GM12878 (cell line): ENCODE measurements at regions not wholly inside any gene's neighbourhood (a gene's known extent, or its start where the extent isn't known, plus 50 kb on each side); places are given as distances from the start of the nearest gene placed in this dataset.

Experiments
- ATAC-seq: fragments of 200-7000 bp; cut with Tn5 transposase; 3 replicates; pipeline ENCODE4 v1.9.1; 2020; ENCODE audit warnings: mild to moderate bottlenecking, moderate library complexity
- BruUV-seq: library from RNA; stranded (reverse); fragments of 400-500 nt; replicated peaks from 2 replicates; lab custom pipeline; 2021; lab: Mats Ljungman, UMichigan
- CTCF ChIA-PET: fragments of 300-600 bp; sonication (Branson Sonifier 250); formaldehyde crosslinking; extraction: SDS; loops from one replicate; lab custom pipeline; 2021; ENCODE audit warnings: inconsistent platforms; lab: Yijun Ruan, JAX
- POLR2A ChIA-PET: fragments of 350-600 bp; formaldehyde crosslinking; extraction: SDS; loops from one replicate; lab custom pipeline; 2021; ENCODE audit warnings: inconsistent platforms; lab: Charles Lee
- RAD21 ChIA-PET: fragments of 300-600 bp; sonication (Branson Sonifier 250); formaldehyde crosslinking; loops from one replicate; lab custom pipeline; 2023; ENCODE audit warnings: antibody characterized with exemption; ENCODE audit not compliant: unreplicated experiment; lab: Charles Lee
- SMC1A ChIA-PET: fragments of 300-600 bp; sonication (Branson Sonifier 250); formaldehyde crosslinking; loops from one replicate; lab custom pipeline; 2023; ENCODE audit not compliant: unreplicated experiment, uncharacterized antibody; lab: Charles Lee
- DNase-seq: peaks from one replicate; pipeline ENCODE4 v3.0.0-alpha.2; 2011; ENCODE audit warnings: low read depth, low spot score
- FAIRE-seq: peaks from 3 replicates; lab custom pipeline; 2011; peaks lifted over from hg19 to GRCh38; lab: Jason Lieb, UNC
- H2AFZ ChIP-seq: 2 replicates; pipeline ENCODE4 v1.6.0; 2011; ENCODE audit warnings: low read depth, low read length, control low read depth; ENCODE audit not compliant: control insufficient read depth
- H3K27ac ChIP-seq: 2 replicates; pipeline ENCODE4 v1.5.1; 2011; ENCODE audit warnings: control low read depth; ENCODE audit not compliant: control insufficient read depth, insufficient read depth
- H3K27me3 ChIP-seq, 2 experiments: replicated peaks in 1 of 2; 2 replicates each; pipeline versions ENCODE4 v1.6.0 to v1.6.1; 2011; ENCODE audit warnings: low read length in 1 of 2; ENCODE audit not compliant: control insufficient read depth in 2 of 2, insufficient read depth in 2 of 2
- H3K36me3 ChIP-seq, 2 experiments: 2 replicates each; pipeline ENCODE4 v1.5.1; 2011; ENCODE audit warnings: low read length in 1 of 2; ENCODE audit not compliant: control insufficient read depth in 2 of 2, insufficient read depth in 2 of 2
- H3K4me1 ChIP-seq: 2 replicates; pipeline ENCODE4 v1.6.1; 2011; ENCODE audit warnings: mild to moderate bottlenecking, low read length, moderate library complexity, mixed read lengths; ENCODE audit not compliant: control insufficient read depth, insufficient read depth
- H3K4me2 ChIP-seq: 2 replicates; pipeline ENCODE4 v1.6.0; 2011; ENCODE audit warnings: control low read depth; ENCODE audit not compliant: control insufficient read depth, insufficient read depth
- H3K4me3 ChIP-seq: fragments of 200-600 bp; sonication (generic); 2 replicates; pipeline ENCODE4 v1.5.1; 2016
- H3K79me2 ChIP-seq: 2 replicates; pipeline ENCODE4 v1.6.0; 2011; ENCODE audit warnings: low read length; ENCODE audit not compliant: control insufficient read depth, insufficient read depth
- H3K9ac ChIP-seq: 2 replicates; pipeline ENCODE4 v1.8.0; 2011; ENCODE audit warnings: low read length, control low read depth, mixed read lengths; ENCODE audit not compliant: control insufficient read depth, insufficient read depth
- H3K9me3 ChIP-seq: replicated peaks from 3 replicates; pipeline ENCODE4 v1.5.1; 2011; ENCODE audit warnings: mild to moderate bottlenecking, low read length; ENCODE audit not compliant: control insufficient read depth, insufficient read depth
- H4K20me1 ChIP-seq: 2 replicates; pipeline ENCODE4 v1.6.0; 2011; ENCODE audit not compliant: control insufficient read depth, insufficient read depth
- CEBPZ ChIP-seq: fragments of 150-350 bp; IDR thresholded peaks from 2 replicates; pipeline ENCODE4 v1.6.1; 2016; ENCODE audit warnings: low read depth, low read length
- EGR1 ChIP-seq, 2 experiments: IDR thresholded peaks; 1 replicate in 1 of 2; 2 replicates in 1 of 2; pipeline ENCODE4 v1.6.1; 2011 to 2012; ENCODE audit warnings: low read depth in 2 of 2, low read length in 2 of 2, borderline replicate concordance in 1 of 2, mild to moderate bottlenecking in 1 of 2, moderate library complexity in 1 of 2
- MTA2 ChIP-seq: fragments of 450-650 bp; IDR thresholded peaks from 2 replicates; pipeline ENCODE4 v1.6.1; 2016; ENCODE audit warnings: low read depth, mild to moderate bottlenecking, moderate library complexity
- POLR2AphosphoS2 ChIP-seq: IDR thresholded peaks from 2 replicates; pipeline ENCODE4 v1.6.1; 2011; ENCODE audit warnings: low read depth, mild to moderate bottlenecking, low read length, improper control_type of control experiment, moderate library complexity
- POLR2AphosphoS5 ChIP-seq: IDR thresholded peaks from 2 replicates; pipeline ENCODE4 v1.6.1; 2011; ENCODE audit warnings: mild to moderate bottlenecking, low read length, inconsistent platforms
- RB1 ChIP-seq: fragments of 450-650 bp; formaldehyde crosslinking; IDR thresholded peaks from 2 replicates; pipeline ENCODE4 v1.6.1; 2017; ENCODE audit warnings: mild to moderate bottlenecking, borderline replicate concordance
- RUNX3 ChIP-seq: IDR thresholded peaks from 2 replicates; pipeline ENCODE4 v1.6.1; 2012; ENCODE audit warnings: low read length, inconsistent platforms
- SMARCA5 ChIP-seq: fragments of 450-650 bp; IDR thresholded peaks from 2 replicates; pipeline ENCODE4 v1.6.1; 2017; ENCODE audit warnings: mild to moderate bottlenecking
- SRF ChIP-seq, 2 experiments: IDR thresholded peaks; 2 replicates each; pipeline ENCODE4 v1.6.1; 2011; ENCODE audit warnings: low read depth in 2 of 2, low read length in 2 of 2, mild to moderate bottlenecking in 1 of 2, moderate library complexity in 1 of 2
- TAF1 ChIP-seq: IDR thresholded peaks from 2 replicates; pipeline ENCODE4 v1.6.1; 2011; ENCODE audit warnings: mild to moderate bottlenecking, low read depth, low read length, borderline replicate concordance
- ZBED1 ChIP-seq: IDR thresholded peaks from 2 replicates; pipeline ENCODE4 v1.6.1; 2016; ENCODE audit warnings: borderline replicate concordance
- WGBS: methylation state at CpG from one replicate; pipeline ENCODE4 v1.1.6; 2016; ENCODE audit warnings: low lambda C conversion rate; ENCODE audit not compliant: insufficient replicate concordance, insufficient coverage; ENCODE audit errors: missing lambda C conversion rate; 5-methylcytosine and 5-hydroxymethylcytosine counted together
- in situ Hi-C: fragments of 300-500 bp; cut with MboI; formaldehyde crosslinking; loops from 9 replicates; pipeline ENCODE4 v1.14.3; 2018; ENCODE audit warnings: mixed read lengths
- intact Hi-C: fragments of 100-400 bp; cut with micrococcal nuclease; formaldehyde crosslinking; loops from one replicate; pipeline ENCODE4 v1.14.2; 2022; ENCODE audit not compliant: unreplicated experiment
- TF ChIP-seq, protein P1 (sequence below): fragments of 450-650 bp; formaldehyde crosslinking; IDR thresholded peaks from 2 replicates; pipeline ENCODE4 v1.4.0; 2020; ENCODE audit warnings: mild to moderate bottlenecking, moderate library complexity
- TF ChIP-seq, protein P2 (sequence below): fragments of 450-650 bp; IDR thresholded peaks from 2 replicates; pipeline ENCODE4 v1.6.1; 2016; ENCODE audit warnings: mild to moderate bottlenecking

DNA sequence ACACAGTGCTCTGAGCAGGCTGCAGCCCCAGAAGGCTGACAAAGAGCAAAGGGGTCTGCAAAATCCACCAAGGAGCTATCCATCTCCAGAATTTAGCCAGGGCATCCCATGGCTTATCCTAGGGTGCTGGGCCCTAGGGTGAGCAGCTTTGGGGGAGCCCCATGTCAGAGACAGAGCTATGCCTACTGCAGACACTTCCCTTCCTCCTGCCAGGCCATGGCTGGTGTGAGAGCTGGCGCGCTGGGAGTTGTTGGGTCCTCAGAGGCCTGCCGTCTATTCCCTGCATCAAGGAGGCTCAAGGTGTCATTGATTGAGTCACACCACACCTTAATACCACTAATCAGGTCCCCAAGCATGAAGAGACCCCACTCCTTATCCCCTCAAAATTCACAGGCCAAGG is 85.3 kb upstream of the TP53I11 start (continued):
- TF ChIP-seq MTA2 (no peak), POLR2AphosphoS5 (no peak), RUNX3 (no peak), TAF1 (no peak), RB1 (no peak), POLR2AphosphoS2 (no peak), SMARCA5 (no peak), ZBED1 (no peak)
- TF ChIP-seq, protein P1, sequence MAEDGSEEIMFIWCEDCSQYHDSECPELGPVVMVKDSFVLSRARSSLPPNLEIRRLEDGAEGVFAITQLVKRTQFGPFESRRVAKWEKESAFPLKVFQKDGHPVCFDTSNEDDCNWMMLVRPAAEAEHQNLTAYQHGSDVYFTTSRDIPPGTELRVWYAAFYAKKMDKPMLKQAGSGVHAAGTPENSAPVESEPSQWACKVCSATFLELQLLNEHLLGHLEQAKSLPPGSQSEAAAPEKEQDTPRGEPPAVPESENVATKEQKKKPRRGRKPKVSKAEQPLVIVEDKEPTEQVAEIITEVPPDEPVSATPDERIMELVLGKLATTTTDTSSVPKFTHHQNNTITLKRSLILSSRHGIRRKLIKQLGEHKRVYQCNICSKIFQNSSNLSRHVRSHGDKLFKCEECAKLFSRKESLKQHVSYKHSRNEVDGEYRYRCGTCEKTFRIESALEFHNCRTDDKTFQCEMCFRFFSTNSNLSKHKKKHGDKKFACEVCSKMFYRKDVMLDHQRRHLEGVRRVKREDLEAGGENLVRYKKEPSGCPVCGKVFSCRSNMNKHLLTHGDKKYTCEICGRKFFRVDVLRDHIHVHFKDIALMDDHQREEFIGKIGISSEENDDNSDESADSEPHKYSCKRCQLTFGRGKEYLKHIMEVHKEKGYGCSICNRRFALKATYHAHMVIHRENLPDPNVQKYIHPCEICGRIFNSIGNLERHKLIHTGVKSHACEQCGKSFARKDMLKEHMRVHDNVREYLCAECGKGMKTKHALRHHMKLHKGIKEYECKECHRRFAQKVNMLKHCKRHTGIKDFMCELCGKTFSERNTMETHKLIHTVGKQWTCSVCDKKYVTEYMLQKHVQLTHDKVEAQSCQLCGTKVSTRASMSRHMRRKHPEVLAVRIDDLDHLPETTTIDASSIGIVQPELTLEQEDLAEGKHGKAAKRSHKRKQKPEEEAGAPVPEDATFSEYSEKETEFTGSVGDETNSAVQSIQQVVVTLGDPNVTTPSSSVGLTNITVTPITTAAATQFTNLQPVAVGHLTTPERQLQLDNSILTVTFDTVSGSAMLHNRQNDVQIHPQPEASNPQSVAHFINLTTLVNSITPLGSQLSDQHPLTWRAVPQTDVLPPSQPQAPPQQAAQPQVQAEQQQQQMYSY (CRISPR knock-in tag) = no peak
- TF ChIP-seq, protein P2, sequence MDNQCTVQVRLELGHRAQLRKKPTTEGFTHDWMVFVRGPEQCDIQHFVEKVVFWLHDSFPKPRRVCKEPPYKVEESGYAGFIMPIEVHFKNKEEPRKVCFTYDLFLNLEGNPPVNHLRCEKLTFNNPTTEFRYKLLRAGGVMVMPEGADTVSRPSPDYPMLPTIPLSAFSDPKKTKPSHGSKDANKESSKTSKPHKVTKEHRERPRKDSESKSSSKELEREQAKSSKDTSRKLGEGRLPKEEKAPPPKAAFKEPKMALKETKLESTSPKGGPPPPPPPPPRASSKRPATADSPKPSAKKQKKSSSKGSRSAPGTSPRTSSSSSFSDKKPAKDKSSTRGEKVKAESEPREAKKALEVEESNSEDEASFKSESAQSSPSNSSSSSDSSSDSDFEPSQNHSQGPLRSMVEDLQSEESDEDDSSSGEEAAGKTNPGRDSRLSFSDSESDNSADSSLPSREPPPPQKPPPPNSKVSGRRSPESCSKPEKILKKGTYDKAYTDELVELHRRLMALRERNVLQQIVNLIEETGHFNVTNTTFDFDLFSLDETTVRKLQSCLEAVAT = no peak

DNA sequence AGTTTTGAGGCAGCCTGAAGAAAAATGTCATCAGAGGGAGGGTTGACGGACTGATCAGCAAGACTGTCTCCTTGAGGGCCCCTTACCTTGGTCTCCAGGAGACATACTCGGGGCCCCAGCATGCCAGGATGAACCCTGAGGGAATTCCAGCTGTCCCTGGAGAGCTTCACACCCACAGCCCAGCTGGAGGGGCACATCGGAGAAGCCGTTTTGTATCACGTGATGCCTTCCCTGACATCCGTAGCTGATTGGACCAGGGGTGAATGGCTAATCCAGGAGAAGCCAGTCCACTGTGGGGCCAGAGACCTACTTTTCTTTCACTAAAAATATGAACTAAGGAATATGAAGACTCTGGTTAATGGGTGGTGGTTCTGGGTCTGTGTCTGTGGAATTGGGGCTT is 86.0 kb upstream of the TP53I11 start:
- RAD21 ChIA-PET = no interaction called here

More for the DNA sequence above, 86.0 kb upstream of the TP53I11 start:
- WGBS = 43% methylated on average over 6 of the region's 6 CpGs
- Histone ChIP-seq H3K27me3 (no peaks in the 10 kb centered on the region; a peak in 1 of 4 replicates), H4K20me1 (no peaks in the 10 kb centered on the region), H3K36me3 (no peaks in the 10 kb centered on the region), H2AFZ (no peak overlapping the region), H3K4me3 (no peak overlapping the region), H3K79me2 (no peaks in the 10 kb centered on the region), H3K9me3 (peaks cover 4% of the 10 kb centered on the region; the same call in 2 of the 3 replicates), H3K27ac (no peak overlapping the region), H3K4me1 (peaks cover 5% of the 10 kb centered on the region), H3K4me2 (no peak overlapping the region), H3K9ac (no peak overlapping the region)
- ChIA-PET POLR2A (no interaction called here), SMC1A (no interaction called here), CTCF (no interaction called here)
- intact Hi-C loops = no loop called here
- in situ Hi-C loops = no loop called here
- FAIRE-seq (no peak), ATAC-seq (no peak), DNase-seq (no peak)
- BruUV-seq = no TSS peak
- TF ChIP-seq SRF (IDR thresholded peaks at IDR 0.05; ENCODE audit: low read depth in 2 of 2, low read length in 2 of 2) = no peak
- TF ChIP-seq CEBPZ = no peak
- TF ChIP-seq EGR1 (IDR thresholded peaks at IDR 0.05; ENCODE audit: borderline replicate concordance in 1 of 2, low read depth in 2 of 2, low read length in 2 of 2) = no peak
